Vagina (tissue), 2 donors: ENCODE measurements at regions not wholly inside any gene's neighbourhood (a gene's known extent, or its start where the extent isn't known, plus 50 kb on each side); places are given as distances from the start of the nearest gene placed in this dataset.

Experiments used
- DNase-seq, 2 donors: peaks; one replicate each; pipeline ENCODE4 v3.0.0-alpha.2; 2017; ENCODE audit errors: extremely low spot score in 2 of 2
- H3K27ac ChIP-seq: fragments of 200-600 bp; sonication (generic); one replicate; pipeline ENCODE4 v1.5.1; 2019
- H3K27me3 ChIP-seq: fragments of 200-600 bp; sonication (generic); one replicate; pipeline ENCODE4 v1.5.1; 2019
- H3K36me3 ChIP-seq, 2 donors: fragments of 200-600 bp; sonication (generic); one replicate each; pipeline ENCODE4 v1.5.1; 2017 to 2019
- H3K4me1 ChIP-seq: fragments of 200-600 bp; sonication (generic); one replicate; pipeline ENCODE4 v1.5.1; 2019
- H3K4me3 ChIP-seq, 2 donors: fragments of 200-600 bp; sonication (generic); 1 replicate in 1 of 2; 2 replicates in 1 of 2; pipeline ENCODE4 v1.5.1; 2016 to 2019
- H3K9me3 ChIP-seq: fragments of 200-600 bp; sonication (generic); one replicate; pipeline ENCODE4 v1.5.1; 2019
- CTCF ChIP-seq, 3 experiments: fragments of 450-650 bp in 2 of 3; fragments of 200-600 bp in 1 of 3; sonication (generic) in 1 of 3; IDR thresholded peaks; one replicate each; pipeline ENCODE4 v1.5.1; 2017 to 2019; ENCODE audit warnings: antibody characterized with exemption in 3 of 3, mild to moderate bottlenecking in 2 of 3, moderate library complexity in 2 of 3
- POLR2A ChIP-seq, 2 donors: fragments of 450-650 bp; IDR thresholded peaks; one replicate each; pipeline ENCODE4 v1.6.1; 2017; ENCODE audit warnings: antibody characterized with exemption in 2 of 2, mild to moderate bottlenecking in 2 of 2, moderate library complexity in 2 of 2
- POLR2AphosphoS5 ChIP-seq, 2 donors: sonication (generic); formaldehyde crosslinking; IDR thresholded peaks; one replicate each; pipeline ENCODE4 v1.9.0; 2017; ENCODE audit warnings: antibody characterized with exemption in 2 of 2, mild to moderate bottlenecking in 2 of 2, low read depth in 1 of 2; ENCODE audit not compliant: insufficient read depth in 1 of 2
- intact Hi-C: fragments of 100-400 bp; cut with DNase I; formaldehyde crosslinking; loops from one replicate; pipeline ENCODE4 v1.15.1; 2023

GRCh38 chrX:69238887-69239231 is 73.6 kb upstream of the PJA1 start:
- intact Hi-C loops, result no loop called here
- Histone ChIP-seq H3K9me3 (no peaks in the 10 kb centered on the region), H3K36me3 (no peaks in the 10 kb centered on the region), H3K27ac (no peak overlapping the region), H3K4me1 (peaks cover 8% of the 10 kb centered on the region), H3K27me3 (no peaks in the 10 kb centered on the region), H3K4me3 (no peak overlapping the region)
- TF ChIP-seq POLR2AphosphoS5 (IDR thresholded peaks at IDR 0.05; ENCODE audit: insufficient read depth in 1 of 2, low read depth in 1 of 2), result no peak
- TF ChIP-seq POLR2A (IDR thresholded peaks at IDR 0.05), result no peak
- TF ChIP-seq CTCF (IDR thresholded peaks at IDR 0.05), result no peak
- no peak for DNase-seq

GRCh38 chrX:69238114-69238886 is 73.0 kb upstream of the PJA1 start:
- Histone ChIP-seq H3K27ac (no peak overlapping the region), H3K27me3 (no peaks in the 10 kb centered on the region), H3K4me3 (no peak overlapping the region), H3K4me1 (peaks cover 8% of the 10 kb centered on the region), H3K36me3 (no peaks in the 10 kb centered on the region), H3K9me3 (no peaks in the 10 kb centered on the region)
- intact Hi-C loops, result no loop called here
- TF ChIP-seq CTCF (IDR thresholded peaks at IDR 0.05), result no peak
- no peak for TF ChIP-seq POLR2AphosphoS5 (IDR thresholded peaks at IDR 0.05; ENCODE audit: insufficient read depth in 1 of 2, low read depth in 1 of 2)
- no peak for TF ChIP-seq POLR2A (IDR thresholded peaks at IDR 0.05)
- DNase-seq, result no peak

GRCh38 chrX:69237236-69237635 is 72.0 kb upstream of the PJA1 start:
- H3K4me1 ChIP-seq, result peaks cover 8% of the 10 kb centered on the region
- intact Hi-C loops, result no loop called here
- H3K4me3 ChIP-seq, result no peak overlapping the region
- DNase-seq, result no peak
- H3K27ac ChIP-seq, result no peak overlapping the region
- no peaks in the 10 kb centered on the region for H3K9me3 ChIP-seq
- TF ChIP-seq POLR2A (IDR thresholded peaks at IDR 0.05), result no peak
- no peak for TF ChIP-seq POLR2AphosphoS5 (IDR thresholded peaks at IDR 0.05; ENCODE audit: insufficient read depth in 1 of 2, low read depth in 1 of 2)
- no peak for TF ChIP-seq CTCF (IDR thresholded peaks at IDR 0.05)
- no peaks in the 10 kb centered on the region for H3K36me3 ChIP-seq
- H3K27me3 ChIP-seq, result no peaks in the 10 kb centered on the region

GRCh38 chrX:69236641-69237040 is 71.4 kb upstream of the PJA1 start:
- H3K9me3 ChIP-seq, result no peaks in the 10 kb centered on the region
- intact Hi-C loops, result no loop called here
- H3K27me3 ChIP-seq, result no peaks in the 10 kb centered on the region
- H3K4me3 ChIP-seq, result no peak overlapping the region
- TF ChIP-seq CTCF (IDR thresholded peaks at IDR 0.05) (no peak), POLR2A (IDR thresholded peaks at IDR 0.05) (no peak), POLR2AphosphoS5 (IDR thresholded peaks at IDR 0.05; ENCODE audit: insufficient read depth in 1 of 2, low read depth in 1 of 2) (no peak)
- H3K27ac ChIP-seq, result no peak overlapping the region
- DNase-seq, result no peak
- H3K36me3 ChIP-seq, result no peaks in the 10 kb centered on the region
- H3K4me1 ChIP-seq, result peaks cover 8% of the 10 kb centered on the region

GRCh38 chrX:69234624-69235023 is 69.4 kb upstream of the PJA1 start:
- no peaks in the 10 kb centered on the region for H3K36me3 ChIP-seq
- H3K4me3 ChIP-seq, result no peak overlapping the region
- intact Hi-C loops, result no loop called here
- H3K9me3 ChIP-seq, result no peaks in the 10 kb centered on the region
- H3K4me1 ChIP-seq, result peaks cover 8% of the 10 kb centered on the region
- TF ChIP-seq POLR2AphosphoS5 (IDR thresholded peaks at IDR 0.05; ENCODE audit: insufficient read depth in 1 of 2, low read depth in 1 of 2) (no peak), CTCF (IDR thresholded peaks at IDR 0.05) (no peak), POLR2A (IDR thresholded peaks at IDR 0.05) (no peak)
- no peak overlapping the region for H3K27ac ChIP-seq
- H3K27me3 ChIP-seq, result no peaks in the 10 kb centered on the region
- no peak for DNase-seq
